Endodermal cell (in vitro differentiated cells): ENCODE measurements at regions not wholly inside any gene's neighbourhood (a gene's known extent, or its start where the extent isn't known, plus 50 kb on each side); places are given as distances from the start of the nearest gene placed in this dataset.
A peak's percentile ranks its signal among the peaks of the same experiment; 100 is the strongest.

Experiments
- DNase-seq: peaks from one replicate; pipeline ENCODE4 v3.0.0-alpha.2; 2017
- H3K27ac ChIP-seq: 2 replicates; pipeline ENCODE4 v1.5.1; 2013; ENCODE audit warnings: mild to moderate bottlenecking, low read depth, low read length, moderate library complexity
- H3K27me3 ChIP-seq: 2 replicates; pipeline ENCODE4 v1.6.1; 2013; ENCODE audit warnings: mild to moderate bottlenecking, low read length, moderate library complexity; ENCODE audit not compliant: insufficient read depth, control insufficient read depth, poor library complexity, severe bottlenecking
- H3K36me3 ChIP-seq: 2 replicates; pipeline ENCODE4 v1.7.0; 2013; ENCODE audit warnings: mild to moderate bottlenecking, low read length, moderate library complexity; ENCODE audit not compliant: control insufficient read depth, insufficient read depth
- H3K4me1 ChIP-seq: one replicate; pipeline ENCODE4 v1.7.0; 2013; ENCODE audit warnings: low read length; ENCODE audit not compliant: control insufficient read depth, insufficient read depth
- H3K4me3 ChIP-seq: 2 replicates; pipeline ENCODE4 v1.5.1; 2013; ENCODE audit warnings: mild to moderate bottlenecking, low read length, moderate library complexity
- H3K9ac ChIP-seq: 2 replicates; pipeline ENCODE4 v1.6.1; 2013; ENCODE audit warnings: mild to moderate bottlenecking, low read length, moderate library complexity; ENCODE audit not compliant: poor library complexity, severe bottlenecking; ENCODE audit errors: extremely low read depth
- H3K9me3 ChIP-seq: 2 replicates; pipeline ENCODE4 v1.6.1; 2013; ENCODE audit warnings: mild to moderate bottlenecking, low read length, moderate library complexity; ENCODE audit not compliant: control insufficient read depth
- H3K27ac Mint-ChIP-seq: 2 replicates; pipeline ENCODE4 v1.8.0; 2020; ENCODE audit warnings: mixed read lengths
- H3K27me3 Mint-ChIP-seq: 2 replicates; pipeline ENCODE4 v1.8.0; 2021; ENCODE audit warnings: mild to moderate bottlenecking, mixed read lengths; ENCODE audit not compliant: insufficient read depth
- H3K36me3 Mint-ChIP-seq: 2 replicates; pipeline ENCODE4 v1.8.0; 2020; ENCODE audit warnings: low read depth, mixed read lengths
- H3K4me1 Mint-ChIP-seq: 2 replicates; pipeline ENCODE4 v1.8.0; 2020; ENCODE audit warnings: mixed read lengths
- H3K4me3 Mint-ChIP-seq: 2 replicates; pipeline ENCODE4 v1.8.0; 2020; ENCODE audit warnings: mild to moderate bottlenecking, moderate library complexity, mixed read lengths
- H3K9me3 Mint-ChIP-seq: 2 replicates; pipeline ENCODE4 v1.8.0; 2020; ENCODE audit warnings: mild to moderate bottlenecking, mixed read lengths
- WGBS, 2 experiments: methylation state at CpG; one replicate each; pipeline versions ENCODE4 v1.1.5 to v1.1.7; 2013; ENCODE audit warnings: missing lambda C conversion rate in 2 of 2, mixed read lengths in 1 of 2; ENCODE audit not compliant: insufficient coverage in 1 of 2, insufficient read length in 1 of 2; 5-methylcytosine and 5-hydroxymethylcytosine counted together
- TF ChIP-seq, protein P1 (sequence below): fragments of 200-600 bp; sonication (generic); conservative IDR thresholded peaks from 2 replicates; pipeline ENCODE4 v1.5.0; 2021; ENCODE audit warnings: antibody characterized with exemption, mild to moderate bottlenecking

DNA sequence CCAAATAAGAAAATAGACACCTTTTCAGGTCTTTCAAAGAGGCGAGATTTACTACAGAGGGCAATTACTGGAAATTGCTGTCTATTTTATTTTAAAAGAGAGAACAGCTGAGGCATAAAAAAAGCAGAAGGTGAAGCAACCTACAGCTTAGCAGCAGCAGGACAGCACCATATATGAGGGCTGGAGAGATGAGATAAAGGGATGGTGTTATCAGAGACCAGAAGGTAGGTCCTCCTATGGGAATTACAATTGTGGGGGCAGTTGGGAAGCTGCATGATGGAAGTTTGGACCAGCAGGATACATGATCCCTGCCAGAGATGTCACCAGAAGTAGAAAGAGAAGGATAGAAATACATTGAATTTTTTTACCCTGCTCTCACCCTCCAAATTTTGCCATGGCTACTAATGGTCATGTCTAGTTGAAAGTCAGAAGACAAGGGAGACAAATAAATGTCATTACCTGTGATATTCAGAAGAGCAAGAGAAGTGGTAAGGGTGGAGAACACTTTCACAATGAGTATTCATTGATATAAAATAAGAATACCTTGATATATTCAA, 77.2 kb upstream of the CALCR start:
- Mint-ChIP-seq H3K4me3 (no peak overlapping the region), H3K4me1 (peaks cover 38% of the 10 kb centered on the region), H3K27ac (no peak overlapping the region), H3K36me3 (peaks cover 13% of the 10 kb centered on the region), H3K9me3 (peaks cover 4% of the 10 kb centered on the region), H3K27me3 (no peaks in the 10 kb centered on the region)
- Histone ChIP-seq H3K27ac (no peak overlapping the region), H3K4me3 (no peak overlapping the region), H3K4me1 (peaks cover 4% of the 10 kb centered on the region), H3K36me3 (peaks cover 20% of the 10 kb centered on the region), H3K27me3 (no peaks in the 10 kb centered on the region), H3K9me3 (no peaks in the 10 kb centered on the region), H3K9ac (no peak overlapping the region)
- TF ChIP-seq, protein P1, sequence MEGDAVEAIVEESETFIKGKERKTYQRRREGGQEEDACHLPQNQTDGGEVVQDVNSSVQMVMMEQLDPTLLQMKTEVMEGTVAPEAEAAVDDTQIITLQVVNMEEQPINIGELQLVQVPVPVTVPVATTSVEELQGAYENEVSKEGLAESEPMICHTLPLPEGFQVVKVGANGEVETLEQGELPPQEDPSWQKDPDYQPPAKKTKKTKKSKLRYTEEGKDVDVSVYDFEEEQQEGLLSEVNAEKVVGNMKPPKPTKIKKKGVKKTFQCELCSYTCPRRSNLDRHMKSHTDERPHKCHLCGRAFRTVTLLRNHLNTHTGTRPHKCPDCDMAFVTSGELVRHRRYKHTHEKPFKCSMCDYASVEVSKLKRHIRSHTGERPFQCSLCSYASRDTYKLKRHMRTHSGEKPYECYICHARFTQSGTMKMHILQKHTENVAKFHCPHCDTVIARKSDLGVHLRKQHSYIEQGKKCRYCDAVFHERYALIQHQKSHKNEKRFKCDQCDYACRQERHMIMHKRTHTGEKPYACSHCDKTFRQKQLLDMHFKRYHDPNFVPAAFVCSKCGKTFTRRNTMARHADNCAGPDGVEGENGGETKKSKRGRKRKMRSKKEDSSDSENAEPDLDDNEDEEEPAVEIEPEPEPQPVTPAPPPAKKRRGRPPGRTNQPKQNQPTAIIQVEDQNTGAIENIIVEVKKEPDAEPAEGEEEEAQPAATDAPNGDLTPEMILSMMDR, result no peak
- 91 to 95% methylated on average over 1 of the region's 1 CpG for WGBS, 2 experiments
- DNase-seq, result no peak

GRCh38 chr7:93646538-93646937, 72.0 kb upstream of the CALCR start:
- DNase-seq, result no peak
- H3K9ac ChIP-seq, result peak overlapping the region; percentile 48
- TF ChIP-seq, protein P1, result no peak

GRCh38 chr7:93636276-93636675, 61.8 kb upstream of the CALCR start:
- no peak overlapping the region for H3K27ac ChIP-seq
- peak overlapping the region; percentile 12 for H3K4me3 Mint-ChIP-seq
- H3K9ac ChIP-seq, result peak overlapping the region; percentile 40
- no peaks in the 10 kb centered on the region for H3K27me3 ChIP-seq
- H3K36me3 ChIP-seq, result peaks cover 15% of the 10 kb centered on the region
- H3K36me3 Mint-ChIP-seq, result peaks cover 2% of the 10 kb centered on the region
- H3K4me1 Mint-ChIP-seq, result peaks cover 63% of the 10 kb centered on the region
- TF ChIP-seq, protein P1, result no peak
- H3K4me1 ChIP-seq, result peaks cover 38% of the 10 kb centered on the region
- H3K9me3 ChIP-seq, result no peaks in the 10 kb centered on the region
- peak overlapping the region; percentile 46 for H3K4me3 ChIP-seq
- H3K27me3 Mint-ChIP-seq, result no peaks in the 10 kb centered on the region
- no peaks in the 10 kb centered on the region for H3K9me3 Mint-ChIP-seq
- DNase-seq, result no peak
- peak overlapping the region; percentile 84 for H3K27ac Mint-ChIP-seq

More at GRCh38 chr7:93646538-93646937, 72.0 kb upstream of the CALCR start:
- Mint-ChIP-seq H3K4me3 (no peak overlapping the region), H3K27ac (peak overlapping the region; percentile 67), H3K9me3 (no peaks in the 10 kb centered on the region), H3K27me3 (no peaks in the 10 kb centered on the region), H3K4me1 (peaks cover 40% of the 10 kb centered on the region), H3K36me3 (peaks cover 14% of the 10 kb centered on the region)
- Histone ChIP-seq H3K27ac (no peak overlapping the region), H3K4me1 (peaks cover 4% of the 10 kb centered on the region), H3K36me3 (peaks cover 37% of the 10 kb centered on the region), H3K4me3 (peak overlapping the region; percentile 87), H3K27me3 (no peaks in the 10 kb centered on the region), H3K9me3 (no peaks in the 10 kb centered on the region)
- WGBS, 2 experiments, result 86% methylated on average over 1 of the region's 1 CpG; no CpG with 5 or more reads in 1 of the 2 experiments
